ENCODE measurements at regions not wholly inside any gene's neighbourhood (a gene's known extent, or its start where the extent isn't known, plus 50 kb on each side); places are given as distances from the start of the nearest gene placed in this dataset.

- Histone ChIP-seq H3K9me3 (ENCODE audit: insufficient read depth, low read depth, low read length) (no peaks in the 10 kb centered on the region), H3K4me1 (ENCODE audit: insufficient read depth, low read length) (no peaks in the 10 kb centered on the region), H3K4me3 (ENCODE audit: low read length) (no peak overlapping the region), H3K27me3 (ENCODE audit: insufficient read depth, low read length) (no peaks in the 10 kb centered on the region), H3K36me3 (ENCODE audit: insufficient read depth, low read depth, low read length) (no peaks in the 10 kb centered on the region), H3K9ac (ENCODE audit: low read depth, low read length) (no peak overlapping the region), H3K27ac (ENCODE audit: low read length) (no peak overlapping the region)
Observed at GRCh38 chr1:91171898-91172297, 150.1 kb upstream of the ZNF644 start.

DNA sequence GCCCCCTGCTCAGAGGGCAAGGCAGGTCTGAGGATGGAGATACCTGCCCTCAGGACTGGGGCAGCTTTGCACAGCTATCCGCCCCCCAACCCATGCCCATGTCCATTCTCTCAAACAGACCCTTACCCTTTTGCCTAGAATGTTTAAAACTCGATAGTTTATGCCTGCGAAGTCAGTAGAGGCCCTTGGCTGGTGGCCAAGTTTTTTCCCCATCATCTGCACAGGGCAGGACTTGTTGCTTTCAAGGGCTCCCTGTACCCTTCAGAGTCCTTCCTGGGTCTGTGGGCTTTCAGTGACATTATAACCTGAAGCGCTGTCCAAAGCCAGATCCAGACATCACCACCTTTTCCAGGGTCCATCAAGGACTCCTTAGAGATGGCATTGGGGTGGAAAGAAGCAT lies 148.7 kb upstream of the ZNF644 start:
- Histone ChIP-seq H3K4me3 (ENCODE audit: low read length) (no peak overlapping the region), H3K27me3 (ENCODE audit: insufficient read depth, low read length) (no peaks in the 10 kb centered on the region), H3K36me3 (ENCODE audit: insufficient read depth, low read depth, low read length) (no peaks in the 10 kb centered on the region), H3K9ac (ENCODE audit: low read depth, low read length) (no peak overlapping the region), H3K4me1 (ENCODE audit: insufficient read depth, low read length) (no peaks in the 10 kb centered on the region), H3K9me3 (ENCODE audit: insufficient read depth, low read depth, low read length) (no peaks in the 10 kb centered on the region), H3K27ac (ENCODE audit: low read length) (no peak overlapping the region)

- no peaks in the 10 kb centered on the region for H3K36me3 ChIP-seq (ENCODE audit: insufficient read depth, low read depth, low read length)
- peaks cover 5% of the 10 kb centered on the region; the same call in 1 of the 2 replicates for H3K4me1 ChIP-seq (ENCODE audit: insufficient read depth, low read length)
Observed at GRCh38 chr1:91166106-91166712, 144.4 kb upstream of the ZNF644 start.

GRCh38 chr1:91165033-91165654 lies 143.3 kb upstream of the ZNF644 start:
- Histone ChIP-seq H3K4me1 (ENCODE audit: insufficient read depth, low read length) (peaks cover 5% of the 10 kb centered on the region; the same call in 1 of the 2 replicates), H3K36me3 (ENCODE audit: insufficient read depth, low read depth, low read length) (no peaks in the 10 kb centered on the region), H3K4me3 (ENCODE audit: low read length) (no peak overlapping the region), H3K27me3 (ENCODE audit: insufficient read depth, low read length) (no peaks in the 10 kb centered on the region), H3K27ac (ENCODE audit: low read length) (no peak overlapping the region), H3K9me3 (ENCODE audit: insufficient read depth, low read depth, low read length) (no peaks in the 10 kb centered on the region), H3K9ac (ENCODE audit: low read depth, low read length) (no peak overlapping the region)

More at GRCh38 chr1:91166106-91166712, 144.4 kb upstream of the ZNF644 start:
- no peak overlapping the region for H3K4me3 ChIP-seq (ENCODE audit: low read length)
- no peak overlapping the region for H3K9ac ChIP-seq (ENCODE audit: low read depth, low read length)
- H3K27ac ChIP-seq (ENCODE audit: low read length), result no peak overlapping the region
- H3K9me3 ChIP-seq (ENCODE audit: insufficient read depth, low read depth, low read length), result no peaks in the 10 kb centered on the region
- no peaks in the 10 kb centered on the region for H3K27me3 ChIP-seq (ENCODE audit: insufficient read depth, low read length)

GRCh38 chr1:91162613-91163012 lies 140.8 kb upstream of the ZNF644 start:
- H3K9me3 ChIP-seq (ENCODE audit: insufficient read depth, low read depth, low read length), result no peaks in the 10 kb centered on the region
- no peak overlapping the region for H3K9ac ChIP-seq (ENCODE audit: low read depth, low read length)

DNA sequence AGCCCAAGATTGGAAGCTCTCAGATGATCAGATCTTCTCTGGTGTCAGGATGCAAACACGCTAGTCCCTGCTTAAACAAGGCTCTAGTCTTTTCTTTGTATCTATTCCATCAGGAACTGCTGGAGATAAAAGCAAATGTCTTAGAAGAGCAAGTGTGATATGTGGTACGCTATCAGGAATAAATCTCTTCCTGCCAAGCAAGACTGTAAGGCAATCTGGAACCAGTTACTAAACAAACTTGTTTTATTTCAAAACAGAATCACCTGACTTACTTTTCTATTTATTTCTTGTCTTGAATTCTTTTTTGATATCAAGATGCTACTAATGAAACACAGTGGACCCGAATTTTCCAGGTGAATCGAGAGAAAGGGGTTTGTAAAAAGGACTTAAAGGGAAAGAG lies 139.9 kb upstream of the ZNF644 start:
- no peaks in the 10 kb centered on the region for H3K9me3 ChIP-seq (ENCODE audit: insufficient read depth, low read depth, low read length)
- H3K27ac ChIP-seq (ENCODE audit: low read length), result no peak overlapping the region

More at GRCh38 chr1:91162613-91163012, 140.8 kb upstream of the ZNF644 start:
- H3K4me1 ChIP-seq (ENCODE audit: insufficient read depth, low read length), result peaks cover 5% of the 10 kb centered on the region; the same call in 1 of the 2 replicates
- no peak overlapping the region for H3K27ac ChIP-seq (ENCODE audit: low read length)
- no peak overlapping the region for H3K4me3 ChIP-seq (ENCODE audit: low read length)
- H3K36me3 ChIP-seq (ENCODE audit: insufficient read depth, low read depth, low read length), result no peaks in the 10 kb centered on the region
- H3K27me3 ChIP-seq (ENCODE audit: insufficient read depth, low read length), result no peaks in the 10 kb centered on the region

GRCh38 chr1:91161166-91161565 lies 139.3 kb upstream of the ZNF644 start:
- no peak overlapping the region for H3K4me3 ChIP-seq (ENCODE audit: low read length)
- H3K27ac ChIP-seq (ENCODE audit: low read length), result no peak overlapping the region
- no peaks in the 10 kb centered on the region for H3K9me3 ChIP-seq (ENCODE audit: insufficient read depth, low read depth, low read length)
- peaks cover 5% of the 10 kb centered on the region; the same call in 1 of the 2 replicates for H3K4me1 ChIP-seq (ENCODE audit: insufficient read depth, low read length)
- H3K9ac ChIP-seq (ENCODE audit: low read depth, low read length), result no peak overlapping the region
- no peaks in the 10 kb centered on the region for H3K36me3 ChIP-seq (ENCODE audit: insufficient read depth, low read depth, low read length)
- no peaks in the 10 kb centered on the region for H3K27me3 ChIP-seq (ENCODE audit: insufficient read depth, low read length)

More for the DNA sequence above, 139.9 kb upstream of the ZNF644 start:
- Histone ChIP-seq H3K9ac (ENCODE audit: low read depth, low read length) (no peak overlapping the region), H3K4me3 (ENCODE audit: low read length) (no peak overlapping the region), H3K27me3 (ENCODE audit: insufficient read depth, low read length) (no peaks in the 10 kb centered on the region), H3K4me1 (ENCODE audit: insufficient read depth, low read length) (peaks cover 5% of the 10 kb centered on the region; the same call in 1 of the 2 replicates), H3K36me3 (ENCODE audit: insufficient read depth, low read depth, low read length) (no peaks in the 10 kb centered on the region)

- H3K27ac ChIP-seq (ENCODE audit: low read length), result no peak overlapping the region
- H3K9me3 ChIP-seq (ENCODE audit: insufficient read depth, low read depth, low read length), result no peaks in the 10 kb centered on the region
- peaks cover 5% of the 10 kb centered on the region; the same call in 1 of the 2 replicates for H3K4me1 ChIP-seq (ENCODE audit: insufficient read depth, low read length)
- no peak overlapping the region for H3K9ac ChIP-seq (ENCODE audit: low read depth, low read length)
- no peak overlapping the region for H3K4me3 ChIP-seq (ENCODE audit: low read length)
- no peaks in the 10 kb centered on the region for H3K36me3 ChIP-seq (ENCODE audit: insufficient read depth, low read depth, low read length)
- H3K27me3 ChIP-seq (ENCODE audit: insufficient read depth, low read length), result no peaks in the 10 kb centered on the region
Observed at GRCh38 chr1:91160363-91161075, 138.7 kb upstream of the ZNF644 start.

- Histone ChIP-seq H3K36me3 (ENCODE audit: insufficient read depth, low read depth, low read length) (no peaks in the 10 kb centered on the region), H3K27me3 (ENCODE audit: insufficient read depth, low read length) (no peaks in the 10 kb centered on the region), H3K9ac (ENCODE audit: low read depth, low read length) (no peak overlapping the region), H3K9me3 (ENCODE audit: insufficient read depth, low read depth, low read length) (no peaks in the 10 kb centered on the region), H3K27ac (ENCODE audit: low read length) (no peak overlapping the region), H3K4me1 (ENCODE audit: insufficient read depth, low read length) (no peaks in the 10 kb centered on the region), H3K4me3 (ENCODE audit: low read length) (no peak overlapping the region)
Observed at GRCh38 chr1:91153341-91153740, 131.5 kb upstream of the ZNF644 start.

DNA sequence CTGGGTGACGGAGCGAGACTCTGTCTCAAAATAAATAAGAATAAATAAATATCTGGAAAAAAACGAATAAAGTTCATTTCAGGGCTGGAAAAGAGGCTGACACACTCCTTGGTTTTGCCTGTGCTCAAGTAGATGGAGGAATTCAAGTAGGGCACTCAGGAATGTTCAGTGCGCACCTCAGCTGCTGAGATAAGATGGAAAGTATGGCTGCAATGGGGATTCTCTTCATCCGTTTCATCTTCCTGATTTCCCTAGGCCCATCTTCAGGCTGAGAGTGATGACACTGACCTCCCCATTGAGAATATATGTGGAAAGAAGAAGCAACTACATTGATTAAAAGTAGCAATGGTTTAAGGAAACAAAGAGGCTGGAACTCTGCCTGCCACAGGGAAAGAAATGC lies 130.5 kb upstream of the ZNF644 start:
- no peaks in the 10 kb centered on the region for H3K36me3 ChIP-seq (ENCODE audit: insufficient read depth, low read depth, low read length)
- H3K4me3 ChIP-seq (ENCODE audit: low read length), result no peak overlapping the region
- H3K27me3 ChIP-seq (ENCODE audit: insufficient read depth, low read length), result no peaks in the 10 kb centered on the region
- H3K9ac ChIP-seq (ENCODE audit: low read depth, low read length), result no peak overlapping the region
- no peak overlapping the region for H3K27ac ChIP-seq (ENCODE audit: low read length)
- H3K4me1 ChIP-seq (ENCODE audit: insufficient read depth, low read length), result no peaks in the 10 kb centered on the region
- no peaks in the 10 kb centered on the region for H3K9me3 ChIP-seq (ENCODE audit: insufficient read depth, low read depth, low read length)

DNA sequence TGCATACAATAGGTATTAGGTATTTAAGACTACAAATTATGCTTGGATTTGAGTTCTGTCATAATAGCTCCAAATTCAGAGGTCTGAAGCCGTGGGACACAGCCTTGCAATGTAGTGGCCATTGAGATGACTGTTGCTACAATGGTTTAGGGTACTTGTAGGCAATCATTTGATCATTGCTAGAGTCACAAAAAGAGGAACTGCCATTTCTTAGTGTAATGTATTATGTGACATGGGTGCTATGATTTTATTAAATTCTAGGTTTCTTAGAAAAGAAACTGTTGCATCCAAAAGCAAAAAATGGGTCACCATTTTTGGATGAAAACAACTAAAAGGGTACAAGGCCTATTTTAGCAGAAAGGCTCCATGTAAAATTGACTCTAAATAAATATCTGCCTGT lies 129.9 kb upstream of the ZNF644 start:
- Histone ChIP-seq H3K9me3 (ENCODE audit: insufficient read depth, low read depth, low read length) (no peaks in the 10 kb centered on the region), H3K36me3 (ENCODE audit: insufficient read depth, low read depth, low read length) (no peaks in the 10 kb centered on the region), H3K4me1 (ENCODE audit: insufficient read depth, low read length) (no peaks in the 10 kb centered on the region), H3K4me3 (ENCODE audit: low read length) (no peak overlapping the region), H3K27ac (ENCODE audit: low read length) (no peak overlapping the region), H3K27me3 (ENCODE audit: insufficient read depth, low read length) (no peaks in the 10 kb centered on the region), H3K9ac (ENCODE audit: low read depth, low read length) (no peak overlapping the region)

GRCh38 chr1:91148641-91149069 lies 126.8 kb upstream of the ZNF644 start:
- no peaks in the 10 kb centered on the region for H3K27me3 ChIP-seq (ENCODE audit: insufficient read depth, low read length)

More at GRCh38 chr1:91148641-91149069, 126.8 kb upstream of the ZNF644 start:
- H3K4me3 ChIP-seq (ENCODE audit: low read length), result no peak overlapping the region
- no peaks in the 10 kb centered on the region for H3K9me3 ChIP-seq (ENCODE audit: insufficient read depth, low read depth, low read length)
- H3K36me3 ChIP-seq (ENCODE audit: insufficient read depth, low read depth, low read length), result no peaks in the 10 kb centered on the region
- H3K4me1 ChIP-seq (ENCODE audit: insufficient read depth, low read length), result no peaks in the 10 kb centered on the region
- H3K27ac ChIP-seq (ENCODE audit: low read length), result no peak overlapping the region
- no peak overlapping the region for H3K9ac ChIP-seq (ENCODE audit: low read depth, low read length)
